HG03342 (cell line): ENCODE measurements at regions not wholly inside any gene's neighbourhood (a gene's known extent, or its start where the extent isn't known, plus 50 kb on each side); places are given as distances from the start of the nearest gene placed in this dataset.
"Not testable (repeated sequence)": the region's sequence is repeated elsewhere in the genome, so short reads cannot be mapped to it uniquely, and the experiment has no call there.

ENCODE experiments used
- ATAC-seq: cut with Tn5 transposase; IDR thresholded peaks from one replicate; pipeline ENCODE4 v1.9.1; 2021; ENCODE audit warnings: mild to moderate bottlenecking, moderate library complexity; ENCODE audit not compliant: unreplicated experiment

DNA sequence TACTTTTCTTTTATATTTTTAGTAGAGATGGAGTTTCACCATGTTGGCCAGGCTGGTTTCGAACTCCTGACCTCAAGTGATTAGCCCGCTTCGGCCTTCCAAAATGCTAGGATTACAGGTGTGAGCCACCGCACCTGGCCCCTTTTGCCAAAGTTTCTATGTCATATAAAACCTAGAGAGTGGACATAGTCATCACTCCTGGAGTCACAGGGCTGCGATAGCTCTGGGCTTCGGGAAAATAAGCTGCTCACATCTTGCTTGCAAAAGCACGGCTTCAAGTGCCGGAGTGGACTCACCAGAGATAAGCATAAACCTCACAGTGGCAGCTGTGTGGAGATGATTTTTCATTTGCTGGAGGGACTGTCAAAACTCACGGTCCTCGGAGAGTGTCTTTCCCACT is 171.2 kb downstream of the TEX29 start:
- ATAC-seq, result no peak

- no peak for ATAC-seq
Observed at GRCh38 chr13:111492341-111492950, 172.0 kb downstream of the TEX29 start.

DNA sequence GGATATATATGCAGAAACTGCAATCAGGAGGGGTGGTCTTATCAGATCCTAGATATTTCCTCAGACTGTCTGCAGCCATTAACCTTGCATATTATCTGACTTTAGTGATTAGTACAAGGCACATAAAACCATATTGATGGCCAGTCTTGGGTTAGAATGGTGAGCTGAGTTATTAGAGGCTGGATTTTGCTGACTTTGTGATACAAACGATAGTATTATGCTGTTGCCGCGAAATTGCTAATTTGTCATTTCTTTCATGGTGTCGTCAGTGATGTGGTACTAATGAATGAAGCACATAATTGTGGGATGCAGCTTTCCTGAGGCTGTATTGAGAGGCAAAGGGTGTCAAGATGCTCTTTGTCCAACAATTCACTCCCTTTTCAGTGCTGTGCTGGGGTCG is 172.5 kb downstream of the TEX29 start:
- no peak for ATAC-seq

DNA sequence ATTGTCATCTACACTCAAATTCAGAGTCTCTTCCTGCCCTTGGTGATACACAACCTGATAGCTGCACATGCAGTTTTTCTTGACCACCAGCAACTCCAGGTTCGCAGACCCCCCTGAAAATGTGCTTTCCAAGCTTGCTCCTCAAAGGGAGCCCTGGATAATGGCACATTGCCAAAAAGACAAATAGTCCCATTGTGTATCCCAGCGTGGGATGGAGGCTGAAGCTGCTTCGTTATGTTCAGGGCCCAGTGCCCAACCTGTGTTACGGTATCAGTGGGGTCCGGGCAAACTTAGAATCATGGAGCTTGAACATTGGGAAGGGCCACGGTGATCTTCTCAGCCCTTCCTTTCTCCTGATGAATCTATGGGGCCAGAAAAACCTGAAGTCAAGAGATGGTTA is 173.0 kb downstream of the TEX29 start:
- no peak for ATAC-seq

DNA sequence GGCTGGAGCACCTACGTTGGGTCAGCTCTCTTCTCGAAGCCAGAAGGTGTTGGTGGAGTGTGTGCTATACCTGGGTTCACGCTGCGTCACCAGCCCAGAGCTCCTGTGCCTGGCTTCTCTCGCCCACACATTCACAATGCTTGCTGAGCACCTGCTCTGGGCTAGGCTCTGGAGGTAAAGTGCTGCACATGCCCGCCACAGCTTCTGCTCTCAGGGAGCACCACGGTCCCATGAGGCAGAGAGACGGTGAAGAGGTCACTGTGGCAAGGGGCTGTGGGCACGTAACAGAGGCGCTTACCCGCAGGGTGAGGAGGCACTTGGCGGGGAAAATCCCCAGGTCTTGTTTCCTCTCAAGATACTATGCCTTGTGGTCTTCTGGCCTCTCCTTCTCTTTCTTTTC is 174.2 kb downstream of the TEX29 start:
- no peak for ATAC-seq

GRCh38 chr13:111501596-111502535 is 181.4 kb downstream of the TEX29 start:
- ATAC-seq, result not testable (repeated sequence)

DNA sequence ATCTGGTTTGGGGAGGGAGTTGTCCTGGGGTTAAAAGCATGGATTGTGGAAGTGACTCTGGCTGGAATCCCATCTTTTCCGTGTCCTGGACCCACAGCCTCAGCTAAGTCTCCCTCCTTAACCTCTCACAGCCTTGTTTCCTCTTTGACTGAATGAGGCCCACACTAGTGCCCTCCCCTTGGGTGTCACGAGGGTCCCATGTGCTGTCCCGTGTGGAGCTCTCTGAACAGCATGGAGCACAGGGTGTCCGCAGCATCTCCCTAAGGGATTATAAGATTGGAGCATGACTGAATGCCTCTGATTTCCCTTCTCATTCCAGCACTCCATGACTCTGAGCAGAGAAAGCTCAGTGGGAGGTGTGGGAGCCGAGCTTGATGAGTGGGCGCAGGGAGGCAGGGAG is 182.5 kb downstream of the TEX29 start:
- no peak for ATAC-seq

GRCh38 chr13:111503376-111503775 is 182.9 kb downstream of the TEX29 start:
- no peak for ATAC-seq

DNA sequence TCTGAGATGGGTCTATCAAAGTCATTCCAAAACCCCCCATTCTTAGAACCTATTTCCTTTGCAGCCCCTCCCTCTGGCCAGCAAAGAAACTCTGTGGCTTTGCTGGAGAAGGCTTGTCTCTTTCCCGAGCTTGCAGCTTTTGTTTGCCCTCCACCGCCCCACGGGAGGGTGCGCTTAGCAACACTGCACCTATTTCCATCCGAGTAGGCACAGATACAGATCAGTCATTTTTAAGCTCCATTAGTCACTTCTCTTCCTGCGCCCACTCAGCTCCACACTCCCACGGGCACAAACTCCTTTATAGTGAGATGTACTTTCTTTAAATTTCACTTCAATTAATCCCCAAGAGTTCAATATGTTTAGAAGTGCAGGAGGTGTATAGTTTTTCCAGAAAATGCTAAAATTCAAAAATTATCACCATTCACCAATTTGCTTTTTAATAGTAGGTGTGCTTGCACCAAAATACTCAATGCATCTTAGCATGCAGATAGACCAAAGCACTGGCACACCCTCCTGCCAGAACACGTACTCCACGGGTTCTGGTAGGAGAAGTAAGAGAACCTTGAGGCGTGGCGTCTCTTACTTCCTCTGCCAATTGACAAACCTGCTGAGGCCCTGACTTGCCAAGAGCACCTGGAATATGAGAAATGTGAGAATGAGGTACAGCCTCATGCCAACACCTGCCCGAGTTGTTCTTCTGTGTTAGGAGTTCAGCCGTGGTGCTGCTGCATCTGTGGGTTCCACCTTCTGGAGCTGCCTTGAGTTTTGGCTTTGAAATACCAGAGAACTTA is 183.7 kb downstream of the TEX29 start:
- no peak for ATAC-seq

- no peak for ATAC-seq
Observed at GRCh38 chr13:111505175-111505777, 184.8 kb downstream of the TEX29 start.

DNA sequence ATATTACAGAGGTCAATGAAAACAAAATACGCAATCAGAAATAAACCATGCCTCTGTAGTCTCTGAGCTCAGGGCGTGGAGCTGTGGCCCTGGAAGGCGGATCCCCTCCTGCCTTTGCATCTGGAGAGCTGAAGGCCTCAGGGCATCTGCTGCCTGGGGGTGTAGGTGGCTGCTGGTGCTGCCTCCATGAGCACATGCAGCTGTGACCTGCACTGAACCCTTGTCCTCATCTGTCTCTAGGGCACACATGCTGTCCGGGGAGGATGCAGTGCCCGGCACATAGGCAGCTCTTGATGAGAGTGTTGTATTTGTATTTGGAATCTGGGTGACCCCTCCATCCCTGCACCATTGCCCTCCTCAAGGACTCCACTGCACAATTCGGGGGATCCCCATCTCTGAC is 185.7 kb downstream of the TEX29 start:
- ATAC-seq, result no peak

- no peak for ATAC-seq
Observed at GRCh38 chr13:111506621-111507020, 186.2 kb downstream of the TEX29 start.

- no peak for ATAC-seq
Observed at GRCh38 chr13:111508164-111508870, 187.9 kb downstream of the TEX29 start.

GRCh38 chr13:111508902-111509509 is 188.6 kb downstream of the TEX29 start:
- no peak for ATAC-seq

- no peak for ATAC-seq
Observed at GRCh38 chr13:111510502-111511218, 190.2 kb downstream of the TEX29 start.

DNA sequence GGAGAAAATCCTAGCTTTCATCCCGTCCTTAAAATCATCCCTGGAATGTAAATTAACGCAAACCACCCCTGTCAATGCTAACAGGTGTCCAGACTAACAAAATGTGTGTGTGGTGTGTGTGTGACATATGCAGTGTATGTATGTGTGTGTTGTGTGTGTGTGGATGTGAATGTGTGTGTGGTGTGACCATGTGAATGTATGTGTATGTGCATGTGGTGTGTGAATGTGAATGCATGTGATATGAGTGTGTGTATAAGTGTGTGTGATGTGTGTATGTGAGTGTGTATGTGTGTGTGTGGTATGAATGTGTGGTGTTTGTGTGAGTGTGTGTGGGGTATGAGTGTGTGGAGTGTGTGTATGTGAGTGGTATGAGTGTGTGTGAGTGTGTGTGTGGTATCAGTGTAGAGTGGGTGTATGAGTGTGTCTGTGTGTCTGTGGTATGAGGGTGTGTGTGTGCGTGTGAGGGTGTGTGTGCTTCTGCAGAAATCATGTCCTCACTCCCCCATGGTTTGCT is 190.8 kb downstream of the TEX29 start:
- ATAC-seq, result no peak

DNA sequence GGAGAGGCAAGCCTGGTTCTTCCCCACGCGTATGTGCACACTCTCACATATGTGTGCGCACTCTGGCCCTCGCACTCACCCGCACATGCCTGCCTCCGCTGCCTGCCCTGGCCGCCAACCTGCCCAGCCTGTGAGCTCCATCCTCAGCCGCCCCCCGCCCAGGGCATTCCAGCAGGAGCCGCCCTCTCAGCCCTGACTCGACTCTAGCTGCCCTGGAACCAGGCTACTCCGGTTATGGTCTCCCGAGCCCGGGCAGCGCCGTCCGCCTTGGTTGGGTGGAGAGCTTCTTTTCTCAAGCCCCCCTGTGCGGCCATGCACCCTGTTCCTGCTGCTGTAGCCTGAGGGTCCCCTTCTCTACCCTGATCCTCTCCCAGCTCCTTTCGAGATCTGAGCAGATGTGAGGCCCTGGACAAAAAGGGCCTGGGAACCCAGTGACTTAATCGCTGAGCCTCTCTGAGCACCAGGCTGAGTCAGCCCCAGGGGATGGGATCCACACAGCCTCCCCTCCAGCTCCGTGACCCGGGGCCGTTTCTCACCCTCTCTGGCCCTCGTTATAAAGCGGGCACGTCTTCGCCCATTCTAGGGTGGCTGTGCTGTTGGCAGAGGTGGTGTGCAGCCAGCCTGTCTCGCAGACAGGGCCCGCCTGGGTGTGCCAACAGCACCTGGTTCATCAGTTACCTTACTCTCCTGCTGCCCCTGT is 191.5 kb downstream of the TEX29 start:
- no peak for ATAC-seq

- ATAC-seq, result no peak
Observed at GRCh38 chr13:111512707-111513106, 192.3 kb downstream of the TEX29 start.
